ENCODE measurements at regions not wholly inside any gene's neighbourhood (a gene's known extent, or its start where the extent isn't known, plus 50 kb on each side); places are given as distances from the start of the nearest gene placed in this dataset.

DNA sequence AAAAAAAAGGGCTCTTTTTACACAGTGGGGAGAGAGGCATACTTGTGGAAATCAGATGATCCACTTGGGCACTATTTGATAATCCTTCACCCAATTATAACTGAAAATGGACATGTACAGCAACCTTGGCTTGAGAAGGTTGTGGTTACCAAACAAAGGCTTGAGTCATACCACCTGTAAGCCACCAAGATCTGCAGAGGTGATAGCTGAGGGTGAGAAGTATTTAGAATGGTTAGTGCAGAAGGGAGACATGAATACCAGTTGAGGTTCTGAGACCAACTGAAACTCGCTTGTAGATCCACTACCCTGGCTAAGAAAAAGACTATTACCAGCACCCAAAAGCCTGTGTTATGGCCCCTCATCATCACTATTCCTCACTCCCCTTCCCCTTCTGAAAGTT, 614.0 kb downstream of the STIM2 start:
- no peaks in the 10 kb centered on the region for H3K9me3 ChIP-seq (ENCODE audit: control insufficient read depth, insufficient read depth, low read length)
- no peaks in the 10 kb centered on the region for H3F3A ChIP-seq (ENCODE audit: control insufficient read depth, insufficient read depth)
- H3K9me2 ChIP-seq (replicated peaks; ENCODE audit: control insufficient read depth, low read length), result no peaks in the 10 kb centered on the region
- TF ChIP-seq EZH2phosphoT487 (IDR thresholded peaks at IDR 0.05; ENCODE audit: borderline replicate concordance, low read length), result no peak
- TF ChIP-seq, protein P1, sequence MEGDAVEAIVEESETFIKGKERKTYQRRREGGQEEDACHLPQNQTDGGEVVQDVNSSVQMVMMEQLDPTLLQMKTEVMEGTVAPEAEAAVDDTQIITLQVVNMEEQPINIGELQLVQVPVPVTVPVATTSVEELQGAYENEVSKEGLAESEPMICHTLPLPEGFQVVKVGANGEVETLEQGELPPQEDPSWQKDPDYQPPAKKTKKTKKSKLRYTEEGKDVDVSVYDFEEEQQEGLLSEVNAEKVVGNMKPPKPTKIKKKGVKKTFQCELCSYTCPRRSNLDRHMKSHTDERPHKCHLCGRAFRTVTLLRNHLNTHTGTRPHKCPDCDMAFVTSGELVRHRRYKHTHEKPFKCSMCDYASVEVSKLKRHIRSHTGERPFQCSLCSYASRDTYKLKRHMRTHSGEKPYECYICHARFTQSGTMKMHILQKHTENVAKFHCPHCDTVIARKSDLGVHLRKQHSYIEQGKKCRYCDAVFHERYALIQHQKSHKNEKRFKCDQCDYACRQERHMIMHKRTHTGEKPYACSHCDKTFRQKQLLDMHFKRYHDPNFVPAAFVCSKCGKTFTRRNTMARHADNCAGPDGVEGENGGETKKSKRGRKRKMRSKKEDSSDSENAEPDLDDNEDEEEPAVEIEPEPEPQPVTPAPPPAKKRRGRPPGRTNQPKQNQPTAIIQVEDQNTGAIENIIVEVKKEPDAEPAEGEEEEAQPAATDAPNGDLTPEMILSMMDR (IDR thresholded peaks at IDR 0.05; ENCODE audit: low read depth, low read length, poor library complexity, severe bottlenecking), result no peak
- H3K79me2 ChIP-seq (ENCODE audit: control insufficient read depth, low read length), result no peaks in the 10 kb centered on the region
- no peaks in the 10 kb centered on the region for H3K27me3 ChIP-seq (ENCODE audit: control insufficient read depth, low read length)
- no peak overlapping the region for H3K4me2 ChIP-seq (ENCODE audit: low read length)
- no peaks in the 10 kb centered on the region for H3K4me1 ChIP-seq (ENCODE audit: control insufficient read depth, low read length)
- H3K27ac ChIP-seq (ENCODE audit: low read depth, low read length), result no peak overlapping the region
- H3K36me3 ChIP-seq (ENCODE audit: control insufficient read depth, low read length), result no peaks in the 10 kb centered on the region
- no peak overlapping the region for H3K4me3 ChIP-seq (ENCODE audit: low read length)
- no peaks in the 10 kb centered on the region for H4K20me1 ChIP-seq (ENCODE audit: control insufficient read depth, insufficient read depth, low read depth, low read length)

DNA sequence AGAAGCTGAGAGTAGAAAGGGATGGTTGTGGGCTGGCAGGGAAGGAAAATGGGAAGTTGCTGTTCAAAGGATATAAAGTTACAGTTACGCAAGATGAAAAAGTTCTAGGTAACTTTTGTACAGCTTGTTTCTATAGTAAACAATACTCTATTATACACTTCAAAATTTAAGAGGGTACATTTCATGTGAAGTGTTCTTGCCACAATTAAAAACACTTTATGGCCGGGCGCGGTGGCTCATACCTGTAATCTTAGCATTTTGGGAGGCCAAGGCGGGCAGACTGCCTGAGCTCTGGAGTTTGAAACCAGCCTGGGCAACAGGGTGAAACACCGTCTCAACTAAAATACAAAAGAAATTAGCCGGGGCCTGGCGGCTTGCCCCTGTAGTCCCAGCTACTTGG, 623.6 kb downstream of the STIM2 start:
- Histone ChIP-seq H3K9me3 (ENCODE audit: control insufficient read depth, insufficient read depth, low read length) (no peaks in the 10 kb centered on the region), H3K4me2 (ENCODE audit: low read length) (no peak overlapping the region), H3K27ac (ENCODE audit: low read depth, low read length) (no peak overlapping the region), H3F3A (ENCODE audit: control insufficient read depth, insufficient read depth) (no peaks in the 10 kb centered on the region), H3K36me3 (ENCODE audit: control insufficient read depth, low read length) (no peaks in the 10 kb centered on the region), H3K9me2 (replicated peaks; ENCODE audit: control insufficient read depth, low read length) (no peaks in the 10 kb centered on the region), H4K20me1 (ENCODE audit: control insufficient read depth, insufficient read depth, low read depth, low read length) (no peaks in the 10 kb centered on the region), H3K27me3 (ENCODE audit: control insufficient read depth, low read length) (no peaks in the 10 kb centered on the region), H3K79me2 (ENCODE audit: control insufficient read depth, low read length) (no peaks in the 10 kb centered on the region), H3K4me3 (ENCODE audit: low read length) (no peak overlapping the region), H3K4me1 (ENCODE audit: control insufficient read depth, low read length) (no peaks in the 10 kb centered on the region)
- TF ChIP-seq, protein P1 (IDR thresholded peaks at IDR 0.05; ENCODE audit: low read depth, low read length, poor library complexity, severe bottlenecking), result no peak
- TF ChIP-seq EZH2phosphoT487 (IDR thresholded peaks at IDR 0.05; ENCODE audit: borderline replicate concordance, low read length), result no peak

DNA sequence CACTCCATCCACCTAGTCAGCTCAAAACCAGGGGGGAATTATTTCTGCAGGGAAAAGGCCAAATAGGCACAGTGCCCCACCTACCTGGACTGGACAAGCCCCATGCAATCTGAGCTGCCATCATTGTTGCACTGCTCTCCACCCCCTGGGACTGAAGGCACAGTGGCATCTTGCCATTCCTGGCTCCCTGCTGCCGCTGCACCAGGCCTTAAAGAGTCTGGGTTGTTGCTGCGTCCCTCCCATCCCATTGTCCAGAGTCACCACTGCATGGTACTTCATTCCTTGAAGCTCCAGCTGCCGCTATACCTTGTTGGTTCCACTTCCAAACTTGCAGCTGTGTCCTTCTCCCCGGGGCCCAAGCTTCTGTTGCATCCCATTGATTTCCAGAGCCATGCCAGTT, 629.7 kb downstream of the STIM2 start:
- Histone ChIP-seq H3K4me2 (ENCODE audit: low read length) (no peak overlapping the region), H3K9me3 (ENCODE audit: control insufficient read depth, insufficient read depth, low read length) (no peaks in the 10 kb centered on the region), H3K4me3 (ENCODE audit: low read length) (no peak overlapping the region), H4K20me1 (ENCODE audit: control insufficient read depth, insufficient read depth, low read depth, low read length) (no peaks in the 10 kb centered on the region), H3K9me2 (replicated peaks; ENCODE audit: control insufficient read depth, low read length) (no peaks in the 10 kb centered on the region), H3K27me3 (ENCODE audit: control insufficient read depth, low read length) (no peaks in the 10 kb centered on the region), H3K36me3 (ENCODE audit: control insufficient read depth, low read length) (no peaks in the 10 kb centered on the region), H3K79me2 (ENCODE audit: control insufficient read depth, low read length) (no peaks in the 10 kb centered on the region), H3F3A (ENCODE audit: control insufficient read depth, insufficient read depth) (no peaks in the 10 kb centered on the region), H3K4me1 (ENCODE audit: control insufficient read depth, low read length) (no peaks in the 10 kb centered on the region), H3K27ac (ENCODE audit: low read depth, low read length) (no peak overlapping the region)
- TF ChIP-seq, protein P1 (IDR thresholded peaks at IDR 0.05; ENCODE audit: low read depth, low read length, poor library complexity, severe bottlenecking), result no peak
- TF ChIP-seq EZH2phosphoT487 (IDR thresholded peaks at IDR 0.05; ENCODE audit: borderline replicate concordance, low read length), result no peak

DNA sequence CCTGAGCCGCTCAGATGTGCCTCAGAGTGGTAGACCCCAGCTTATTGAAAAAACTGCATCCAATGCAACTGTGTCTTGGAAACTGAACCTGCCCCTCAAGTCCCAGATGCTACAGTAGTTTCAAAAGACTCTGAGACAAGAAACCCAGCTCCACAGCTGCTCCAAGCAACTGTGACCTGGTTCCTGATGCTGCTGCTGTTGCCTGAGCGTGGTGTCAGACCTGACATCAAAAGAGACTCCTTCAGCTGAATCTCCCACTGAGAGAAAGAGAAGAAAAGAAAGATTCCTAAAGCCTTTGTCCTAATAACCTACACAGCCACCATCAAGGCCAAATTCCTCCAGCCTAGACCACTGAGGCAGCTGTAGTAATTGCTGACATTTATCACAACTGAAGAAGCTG, 630.1 kb downstream of the STIM2 start:
- no peaks in the 10 kb centered on the region for H3F3A ChIP-seq (ENCODE audit: control insufficient read depth, insufficient read depth)
- H3K36me3 ChIP-seq (ENCODE audit: control insufficient read depth, low read length), result no peaks in the 10 kb centered on the region
- H3K9me3 ChIP-seq (ENCODE audit: control insufficient read depth, insufficient read depth, low read length), result no peaks in the 10 kb centered on the region
- H3K4me1 ChIP-seq (ENCODE audit: control insufficient read depth, low read length), result no peaks in the 10 kb centered on the region
- no peaks in the 10 kb centered on the region for H3K27me3 ChIP-seq (ENCODE audit: control insufficient read depth, low read length)
- H3K27ac ChIP-seq (ENCODE audit: low read depth, low read length), result no peak overlapping the region
- 0 out of 2 replicates have a peak, but pooled peaks cover 2% of the 10 kb centered on the region for H3K9me2 ChIP-seq (replicated peaks; ENCODE audit: control insufficient read depth, low read length)
- no peaks in the 10 kb centered on the region for H3K79me2 ChIP-seq (ENCODE audit: control insufficient read depth, low read length)
- no peak overlapping the region for H3K4me2 ChIP-seq (ENCODE audit: low read length)
- H4K20me1 ChIP-seq (ENCODE audit: control insufficient read depth, insufficient read depth, low read depth, low read length), result no peaks in the 10 kb centered on the region
- TF ChIP-seq, protein P1 (IDR thresholded peaks at IDR 0.05; ENCODE audit: low read depth, low read length, poor library complexity, severe bottlenecking), result no peak
- no peak for TF ChIP-seq EZH2phosphoT487 (IDR thresholded peaks at IDR 0.05; ENCODE audit: borderline replicate concordance, low read length)
- H3K4me3 ChIP-seq (ENCODE audit: low read length), result no peak overlapping the region

Data from DOHH2 (cell line).